CD14-positive monocyte (primary cell): ENCODE measurements at regions not wholly inside any gene's neighbourhood (a gene's known extent, or its start where the extent isn't known, plus 50 kb on each side); places are given as distances from the start of the nearest gene placed in this dataset.

Experiments used
- DNase-seq, 3 donors: peaks; one replicate each; pipeline ENCODE4 v3.0.0-alpha.2; 2011 to 2022
- H2AFZ ChIP-seq: 2 replicates; pipeline ENCODE4 v1.6.0; 2012; ENCODE audit warnings: mild to moderate bottlenecking, low read depth, low read length, inconsistent platforms; ENCODE audit not compliant: insufficient read depth, poor library complexity, severe bottlenecking
- H3K27ac ChIP-seq, 2 donors: 1 replicate in 1 of 2; 2 replicates in 1 of 2; pipeline ENCODE4 v1.5.1; 2012 to 2013; ENCODE audit warnings: low read length in 2 of 2, control low read depth in 1 of 2, inconsistent platforms in 1 of 2, low read depth in 1 of 2, mild to moderate bottlenecking in 1 of 2
- H3K27me3 ChIP-seq, 2 donors: one replicate each; pipeline versions ENCODE4 v1.6.0 to v1.6.1; 2011 to 2013; ENCODE audit warnings: low read length in 2 of 2; ENCODE audit not compliant: control insufficient read depth in 2 of 2, insufficient read depth in 2 of 2
- H3K36me3 ChIP-seq, 2 donors: replicated peaks in 1 of 2; 1 replicate in 1 of 2; 2 replicates in 1 of 2; pipeline versions ENCODE4 v1.5.1 to v1.6.1; 2012 to 2013; ENCODE audit warnings: low read length in 2 of 2, control low read depth in 1 of 2, inconsistent platforms in 1 of 2, mild to moderate bottlenecking in 1 of 2; ENCODE audit not compliant: insufficient read depth in 2 of 2, control insufficient read depth in 1 of 2
- H3K4me1 ChIP-seq, 2 donors: 1 replicate in 1 of 2; 2 replicates in 1 of 2; pipeline versions ENCODE4 v1.5.1 to v1.6.1; 2012 to 2013; ENCODE audit warnings: low read length in 2 of 2, control low read depth in 1 of 2, inconsistent platforms in 1 of 2, mild to moderate bottlenecking in 1 of 2, moderate library complexity in 1 of 2; ENCODE audit not compliant: insufficient read depth in 2 of 2, control insufficient read depth in 1 of 2
- H3K4me2 ChIP-seq: replicated peaks from 2 replicates; pipeline ENCODE3; 2012; ENCODE audit warnings: low read length, moderate library complexity, mild to moderate bottlenecking; ENCODE audit not compliant: poor library complexity, severe bottlenecking; ENCODE audit errors: extremely low read depth
- H3K4me3 ChIP-seq, 3 experiments: fragments of 200-600 bp in 1 of 3; sonication (generic) in 1 of 3; replicated peaks in 1 of 3; 1 replicate in 2 of 3; 2 replicates in 1 of 3; pipeline ENCODE4 v1.5.1; 2011 to 2013; ENCODE audit warnings: low read length in 3 of 3, mild to moderate bottlenecking in 3 of 3, control low read depth in 2 of 3, low read depth in 2 of 3, inconsistent platforms in 1 of 3, moderate library complexity in 1 of 3
- H3K79me2 ChIP-seq: 2 replicates; pipeline ENCODE4 v1.6.0; 2012; ENCODE audit warnings: mild to moderate bottlenecking, control low read depth, inconsistent platforms, low read length, moderate library complexity; ENCODE audit not compliant: insufficient read depth
- H3K9ac ChIP-seq: 2 replicates; pipeline ENCODE4 v1.6.0; 2017; ENCODE audit warnings: low read length, mild to moderate bottlenecking; ENCODE audit not compliant: insufficient read depth, poor library complexity, severe bottlenecking
- H3K9me3 ChIP-seq, 2 donors: replicated peaks in 1 of 2; 1 replicate in 1 of 2; 2 replicates in 1 of 2; pipeline versions ENCODE4 v1.5.1 to v1.6.1; 2012 to 2013; ENCODE audit warnings: low read length in 2 of 2, control low read depth in 1 of 2; ENCODE audit not compliant: control insufficient read depth in 1 of 2, insufficient read depth in 1 of 2
- H4K20me1 ChIP-seq: 2 replicates; pipeline ENCODE4 v1.6.0; 2012; ENCODE audit warnings: mild to moderate bottlenecking, low read length, control low read depth, moderate library complexity; ENCODE audit not compliant: insufficient read depth
- H3K27ac Mint-ChIP-seq, 7 donors: one replicate each; pipeline ENCODE4 v1.8.0; 2020; ENCODE audit warnings: mild to moderate bottlenecking in 7 of 7, mixed read lengths in 7 of 7, moderate library complexity in 6 of 7, inconsistent platforms in 2 of 7
- H3K27me3 Mint-ChIP-seq, 3 donors: one replicate each; pipeline ENCODE4 v1.8.0; 2021 to 2022; ENCODE audit warnings: low read depth in 3 of 3, mild to moderate bottlenecking in 3 of 3, mixed read lengths in 3 of 3, moderate library complexity in 3 of 3, inconsistent platforms in 1 of 3
- H3K36me3 Mint-ChIP-seq, 2 donors: one replicate each; pipeline ENCODE4 v1.8.0; 2020; ENCODE audit warnings: mixed read lengths in 2 of 2, inconsistent platforms in 1 of 2, mild to moderate bottlenecking in 1 of 2
- H3K4me1 Mint-ChIP-seq: one replicate; pipeline ENCODE4 v1.8.0; 2020; ENCODE audit warnings: mild to moderate bottlenecking, mixed read lengths
- H3K4me3 Mint-ChIP-seq, 2 donors: one replicate each; pipeline ENCODE4 v1.8.0; 2020; ENCODE audit warnings: mild to moderate bottlenecking in 2 of 2, mixed read lengths in 2 of 2, moderate library complexity in 1 of 2
- H3K9me3 Mint-ChIP-seq, 7 donors: one replicate each; pipeline ENCODE4 v1.8.0; 2020 to 2022; ENCODE audit warnings: mixed read lengths in 7 of 7, mild to moderate bottlenecking in 6 of 7, moderate library complexity in 6 of 7, inconsistent platforms in 2 of 7
- WGBS: methylation state at CpG from one replicate; pipeline ENCODE4 v1.1.5; 2013; ENCODE audit warnings: missing lambda C conversion rate; ENCODE audit not compliant: insufficient coverage; 5-methylcytosine and 5-hydroxymethylcytosine counted together
- intact Hi-C, 2 donors: fragments of 100-400 bp; cut with micrococcal nuclease; formaldehyde crosslinking; loops; one replicate each; pipeline versions ENCODE4 v1.15.0 to v1.15.1; 2023
- TF ChIP-seq, protein P1 (sequence below): fragments of 200-600 bp; IDR thresholded peaks from one replicate; pipeline ENCODE4 v1.8.0; 2022; ENCODE audit warnings: antibody characterized with exemption, mild to moderate bottlenecking

- H3K36me3 ChIP-seq, result no peaks in the 10 kb centered on the region
- intact Hi-C loops, result no loop called here
- no peak overlapping the region for H3K4me2 ChIP-seq
- Mint-ChIP-seq H3K27ac (no peak overlapping the region), H3K4me1 (peaks cover 3% of the 10 kb centered on the region), H3K27me3 (peaks cover 6 to 28% (median 9%) of the 10 kb centered on the region in 3 donors), H3K36me3 (no peaks in the 10 kb centered on the region), H3K9me3 (peaks cover 0 to 5% (median 1%) of the 10 kb centered on the region in 7 donors), H3K4me3 (no peak overlapping the region)
- no peaks in the 10 kb centered on the region for H3K79me2 ChIP-seq
- DNase-seq, result no peak
- no peak overlapping the region for H3K9ac ChIP-seq
- peaks cover 0 to 9% of the 10 kb centered on the region in 2 donors for H3K27me3 ChIP-seq
- H3K9me3 ChIP-seq, result no peaks in the 10 kb centered on the region
- no peaks in the 10 kb centered on the region for H4K20me1 ChIP-seq
- no peak overlapping the region for H2AFZ ChIP-seq
- no peak overlapping the region for H3K27ac ChIP-seq
- 100% methylated on average over 1 of the region's 4 CpGs for WGBS
- TF ChIP-seq, protein P1, sequence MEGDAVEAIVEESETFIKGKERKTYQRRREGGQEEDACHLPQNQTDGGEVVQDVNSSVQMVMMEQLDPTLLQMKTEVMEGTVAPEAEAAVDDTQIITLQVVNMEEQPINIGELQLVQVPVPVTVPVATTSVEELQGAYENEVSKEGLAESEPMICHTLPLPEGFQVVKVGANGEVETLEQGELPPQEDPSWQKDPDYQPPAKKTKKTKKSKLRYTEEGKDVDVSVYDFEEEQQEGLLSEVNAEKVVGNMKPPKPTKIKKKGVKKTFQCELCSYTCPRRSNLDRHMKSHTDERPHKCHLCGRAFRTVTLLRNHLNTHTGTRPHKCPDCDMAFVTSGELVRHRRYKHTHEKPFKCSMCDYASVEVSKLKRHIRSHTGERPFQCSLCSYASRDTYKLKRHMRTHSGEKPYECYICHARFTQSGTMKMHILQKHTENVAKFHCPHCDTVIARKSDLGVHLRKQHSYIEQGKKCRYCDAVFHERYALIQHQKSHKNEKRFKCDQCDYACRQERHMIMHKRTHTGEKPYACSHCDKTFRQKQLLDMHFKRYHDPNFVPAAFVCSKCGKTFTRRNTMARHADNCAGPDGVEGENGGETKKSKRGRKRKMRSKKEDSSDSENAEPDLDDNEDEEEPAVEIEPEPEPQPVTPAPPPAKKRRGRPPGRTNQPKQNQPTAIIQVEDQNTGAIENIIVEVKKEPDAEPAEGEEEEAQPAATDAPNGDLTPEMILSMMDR, result no peak
- no peaks in the 10 kb centered on the region for H3K4me1 ChIP-seq
- no peak overlapping the region for H3K4me3 ChIP-seq
Observed at GRCh38 chrX:9160698-9161329, 126.9 kb upstream of the FAM9B start.

GRCh38 chrX:9162698-9163097 is 128.8 kb upstream of the FAM9B start:
- Histone ChIP-seq H3K9ac (no peak overlapping the region), H4K20me1 (no peaks in the 10 kb centered on the region), H3K79me2 (no peaks in the 10 kb centered on the region), H3K27me3 (peaks cover 0 to 9% of the 10 kb centered on the region in 2 donors), H3K36me3 (no peaks in the 10 kb centered on the region), H3K4me3 (no peak overlapping the region), H3K4me1 (no peaks in the 10 kb centered on the region), H2AFZ (no peak overlapping the region), H3K9me3 (peaks cover 0 to 12% of the 10 kb centered on the region in 2 donors), H3K4me2 (no peak overlapping the region), H3K27ac (no peak overlapping the region)
- Mint-ChIP-seq H3K27ac (no peak overlapping the region), H3K36me3 (no peaks in the 10 kb centered on the region), H3K4me1 (no peaks in the 10 kb centered on the region), H3K27me3 (peaks cover 6 to 27% (median 7%) of the 10 kb centered on the region in 3 donors), H3K9me3 (peaks cover 0 to 14% (median 5%) of the 10 kb centered on the region in 7 donors), H3K4me3 (no peak overlapping the region)
- intact Hi-C loops, result no loop called here
- TF ChIP-seq, protein P1, result no peak
- DNase-seq, result no peak
- 100% methylated on average over 2 of the region's 3 CpGs for WGBS
